Progenitor cell of endocrine pancreas (in vitro differentiated cells): ENCODE measurements at regions not wholly inside any gene's neighbourhood (a gene's known extent, or its start where the extent isn't known, plus 50 kb on each side); places are given as distances from the start of the nearest gene placed in this dataset.

Source experiments
- DNase-seq: peaks from one replicate; pipeline ENCODE4 v3.0.0; 2021; ENCODE audit warnings: low spot score; ENCODE audit not compliant: unreplicated experiment
- H3K27ac Mint-ChIP-seq: 2 replicates; pipeline ENCODE4 v1.8.0; 2021; ENCODE audit warnings: mild to moderate bottlenecking, moderate library complexity, mixed read lengths
- H3K27me3 Mint-ChIP-seq: 2 replicates; pipeline ENCODE4 v1.8.0; 2021; ENCODE audit warnings: mixed read lengths
- H3K36me3 Mint-ChIP-seq: 2 replicates; pipeline ENCODE4 v1.8.0; 2022; ENCODE audit warnings: mixed read lengths; ENCODE audit not compliant: insufficient read depth
- H3K4me1 Mint-ChIP-seq: 2 replicates; pipeline ENCODE4 v1.8.0; 2021; ENCODE audit warnings: low read depth, mixed read lengths
- H3K4me3 Mint-ChIP-seq: 2 replicates; pipeline ENCODE4 v1.8.0; 2021; ENCODE audit warnings: low read depth, mild to moderate bottlenecking, moderate library complexity, mixed read lengths
- H3K9me3 Mint-ChIP-seq: 2 replicates; pipeline ENCODE4 v1.8.0; 2021; ENCODE audit warnings: low read depth, mixed read lengths
- CTCF ChIP-seq: fragments of 200-600 bp; sonication (generic); IDR thresholded peaks from one replicate; pipeline ENCODE4 v1.5.0; 2021; ENCODE audit warnings: antibody characterized with exemption, mild to moderate bottlenecking; ENCODE audit not compliant: unreplicated experiment

GRCh38 chr12:105924526-105925208 is 214.1 kb downstream of the NUAK1 start:
- Mint-ChIP-seq H3K4me3 (no peak overlapping the region), H3K27ac (no peak overlapping the region), H3K4me1 (no peaks in the 10 kb centered on the region), H3K9me3 (peaks cover 7% of the 10 kb centered on the region), H3K27me3 (peaks cover 18% of the 10 kb centered on the region), H3K36me3 (no peaks in the 10 kb centered on the region)
- no peak for DNase-seq
- no peak for TF ChIP-seq CTCF

GRCh38 chr12:105927564-105927963 is 211.2 kb downstream of the NUAK1 start:
- no peak for TF ChIP-seq CTCF
- Mint-ChIP-seq H3K9me3 (peaks cover 7% of the 10 kb centered on the region), H3K27ac (no peak overlapping the region), H3K27me3 (peaks cover 10% of the 10 kb centered on the region), H3K36me3 (no peaks in the 10 kb centered on the region), H3K4me1 (no peaks in the 10 kb centered on the region), H3K4me3 (no peak overlapping the region)
- no peak for DNase-seq

- peaks cover 6% of the 10 kb centered on the region for H3K27me3 Mint-ChIP-seq
- DNase-seq: no peak
- no peak overlapping the region for H3K4me3 Mint-ChIP-seq
- H3K4me1 Mint-ChIP-seq: no peaks in the 10 kb centered on the region
- no peaks in the 10 kb centered on the region for H3K36me3 Mint-ChIP-seq
- no peak overlapping the region for H3K27ac Mint-ChIP-seq
- peaks cover 7% of the 10 kb centered on the region for H3K9me3 Mint-ChIP-seq
- TF ChIP-seq CTCF: no peak
These were observed 210.3 kb downstream of the NUAK1 start for GRCh38 chr12:105928436-105928835.

GRCh38 chr12:105929192-105929591 is 209.6 kb downstream of the NUAK1 start:
- Mint-ChIP-seq H3K9me3 (peaks cover 7% of the 10 kb centered on the region), H3K27ac (no peak overlapping the region), H3K4me3 (no peak overlapping the region), H3K36me3 (no peaks in the 10 kb centered on the region), H3K27me3 (peaks cover 8% of the 10 kb centered on the region), H3K4me1 (no peaks in the 10 kb centered on the region)
- TF ChIP-seq CTCF: no peak
- DNase-seq: no peak

GRCh38 chr12:105930557-105931503 is 207.9 kb downstream of the NUAK1 start:
- no peaks in the 10 kb centered on the region for H3K36me3 Mint-ChIP-seq
- no peak for TF ChIP-seq CTCF
- peaks cover 7% of the 10 kb centered on the region for H3K9me3 Mint-ChIP-seq
- peaks cover 22% of the 10 kb centered on the region for H3K27me3 Mint-ChIP-seq
- H3K27ac Mint-ChIP-seq: no peak overlapping the region
- no peaks in the 10 kb centered on the region for H3K4me1 Mint-ChIP-seq
- DNase-seq: no peak
- no peak overlapping the region for H3K4me3 Mint-ChIP-seq
